ENCODE measurements at regions not wholly inside any gene's neighbourhood (a gene's known extent, or its start where the extent isn't known, plus 50 kb on each side); places are given as distances from the start of the nearest gene placed in this dataset.

DNA sequence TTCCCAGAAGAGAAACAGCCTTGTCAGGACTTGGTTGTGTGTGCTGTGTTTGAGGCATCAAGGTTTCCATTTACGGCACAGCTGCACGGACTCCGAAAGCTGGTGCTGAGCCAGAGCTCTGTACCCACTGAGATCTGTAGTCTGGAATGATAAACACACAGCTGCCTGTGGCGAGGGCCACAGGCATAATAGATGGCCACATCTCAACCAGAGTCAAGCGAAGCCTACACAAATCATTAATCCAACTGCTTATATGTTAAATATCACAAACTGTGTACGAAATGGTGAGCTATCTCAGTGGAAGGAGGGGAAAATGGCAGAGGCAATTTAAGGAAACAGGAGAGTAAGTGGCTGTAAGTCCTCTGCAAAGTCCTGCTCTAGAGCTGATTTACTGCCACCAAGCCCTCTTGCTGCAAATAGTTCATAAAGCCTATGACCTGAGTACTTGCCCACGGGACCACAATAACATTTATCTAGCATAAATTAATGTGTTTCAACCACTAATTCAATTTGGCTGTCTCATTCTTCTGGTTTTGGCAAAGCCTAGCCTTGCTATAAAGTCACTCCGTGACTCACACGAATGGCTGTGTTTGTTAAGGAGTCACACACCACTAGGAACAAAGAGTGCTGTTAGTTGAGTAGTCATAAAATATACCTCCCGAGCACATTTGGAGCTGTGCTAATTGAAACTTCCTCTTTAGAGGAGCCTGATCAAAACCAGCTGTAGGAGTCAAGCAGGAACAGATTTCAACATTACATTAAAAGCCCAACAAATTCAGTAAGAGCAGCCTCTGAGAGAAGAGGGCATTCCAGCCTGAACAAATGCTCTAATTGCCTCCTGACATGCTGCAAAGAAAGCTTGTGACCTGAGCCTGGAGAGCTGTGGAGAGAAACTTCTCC is 738.6 kb upstream of the ZNF608 start:
- no peaks in the 10 kb centered on the region for H3K4me1 ChIP-seq (ENCODE audit: control insufficient read depth in 4 of 4, insufficient read depth in 4 of 4, low read length in 3 of 4)
- H3K4me3 ChIP-seq (ENCODE audit: low read depth in 1 of 3, low read length in 3 of 3) = no peak overlapping the region
- peak overlapping the region; percentile 26 to 48 for H3K27ac ChIP-seq (ENCODE audit: low read depth in 1 of 2, low read length in 2 of 2)
- no peaks in the 10 kb centered on the region for H3K36me3 ChIP-seq (ENCODE audit: control insufficient read depth in 4 of 4, insufficient read depth in 3 of 4, low read depth in 1 of 4, low read length in 3 of 4)
- H3K9me3 ChIP-seq (ENCODE audit: control insufficient read depth in 4 of 4, low read length in 3 of 4) = no peaks in the 10 kb centered on the region
- no peak for TF ChIP-seq FOXA2 (IDR thresholded peaks at IDR 0.05)
- TF ChIP-seq, protein P1, sequence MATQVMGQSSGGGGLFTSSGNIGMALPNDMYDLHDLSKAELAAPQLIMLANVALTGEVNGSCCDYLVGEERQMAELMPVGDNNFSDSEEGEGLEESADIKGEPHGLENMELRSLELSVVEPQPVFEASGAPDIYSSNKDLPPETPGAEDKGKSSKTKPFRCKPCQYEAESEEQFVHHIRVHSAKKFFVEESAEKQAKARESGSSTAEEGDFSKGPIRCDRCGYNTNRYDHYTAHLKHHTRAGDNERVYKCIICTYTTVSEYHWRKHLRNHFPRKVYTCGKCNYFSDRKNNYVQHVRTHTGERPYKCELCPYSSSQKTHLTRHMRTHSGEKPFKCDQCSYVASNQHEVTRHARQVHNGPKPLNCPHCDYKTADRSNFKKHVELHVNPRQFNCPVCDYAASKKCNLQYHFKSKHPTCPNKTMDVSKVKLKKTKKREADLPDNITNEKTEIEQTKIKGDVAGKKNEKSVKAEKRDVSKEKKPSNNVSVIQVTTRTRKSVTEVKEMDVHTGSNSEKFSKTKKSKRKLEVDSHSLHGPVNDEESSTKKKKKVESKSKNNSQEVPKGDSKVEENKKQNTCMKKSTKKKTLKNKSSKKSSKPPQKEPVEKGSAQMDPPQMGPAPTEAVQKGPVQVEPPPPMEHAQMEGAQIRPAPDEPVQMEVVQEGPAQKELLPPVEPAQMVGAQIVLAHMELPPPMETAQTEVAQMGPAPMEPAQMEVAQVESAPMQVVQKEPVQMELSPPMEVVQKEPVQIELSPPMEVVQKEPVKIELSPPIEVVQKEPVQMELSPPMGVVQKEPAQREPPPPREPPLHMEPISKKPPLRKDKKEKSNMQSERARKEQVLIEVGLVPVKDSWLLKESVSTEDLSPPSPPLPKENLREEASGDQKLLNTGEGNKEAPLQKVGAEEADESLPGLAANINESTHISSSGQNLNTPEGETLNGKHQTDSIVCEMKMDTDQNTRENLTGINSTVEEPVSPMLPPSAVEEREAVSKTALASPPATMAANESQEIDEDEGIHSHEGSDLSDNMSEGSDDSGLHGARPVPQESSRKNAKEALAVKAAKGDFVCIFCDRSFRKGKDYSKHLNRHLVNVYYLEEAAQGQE (IDR thresholded peaks at IDR 0.05) = no peak
- TF ChIP-seq GABPA (IDR thresholded peaks at IDR 0.05 in 1 of 2, conservative IDR thresholded peaks at IDR 0.05 in 1 of 2) = no peak
- TF ChIP-seq YY1 (IDR thresholded peaks at IDR 0.05) = no peak
- no peak for TF ChIP-seq RXRA (IDR thresholded peaks at IDR 0.05)
- no peak for TF ChIP-seq HNF4G (IDR thresholded peaks at IDR 0.05)
- TF ChIP-seq FOXA1 (IDR thresholded peaks at IDR 0.05) = no peak
- no peak for TF ChIP-seq NR2F2 (IDR thresholded peaks at IDR 0.05)
- no peak for TF ChIP-seq HNF4A (conservative IDR thresholded peaks at IDR 0.05)
- TF ChIP-seq, protein P2, sequence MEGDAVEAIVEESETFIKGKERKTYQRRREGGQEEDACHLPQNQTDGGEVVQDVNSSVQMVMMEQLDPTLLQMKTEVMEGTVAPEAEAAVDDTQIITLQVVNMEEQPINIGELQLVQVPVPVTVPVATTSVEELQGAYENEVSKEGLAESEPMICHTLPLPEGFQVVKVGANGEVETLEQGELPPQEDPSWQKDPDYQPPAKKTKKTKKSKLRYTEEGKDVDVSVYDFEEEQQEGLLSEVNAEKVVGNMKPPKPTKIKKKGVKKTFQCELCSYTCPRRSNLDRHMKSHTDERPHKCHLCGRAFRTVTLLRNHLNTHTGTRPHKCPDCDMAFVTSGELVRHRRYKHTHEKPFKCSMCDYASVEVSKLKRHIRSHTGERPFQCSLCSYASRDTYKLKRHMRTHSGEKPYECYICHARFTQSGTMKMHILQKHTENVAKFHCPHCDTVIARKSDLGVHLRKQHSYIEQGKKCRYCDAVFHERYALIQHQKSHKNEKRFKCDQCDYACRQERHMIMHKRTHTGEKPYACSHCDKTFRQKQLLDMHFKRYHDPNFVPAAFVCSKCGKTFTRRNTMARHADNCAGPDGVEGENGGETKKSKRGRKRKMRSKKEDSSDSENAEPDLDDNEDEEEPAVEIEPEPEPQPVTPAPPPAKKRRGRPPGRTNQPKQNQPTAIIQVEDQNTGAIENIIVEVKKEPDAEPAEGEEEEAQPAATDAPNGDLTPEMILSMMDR (IDR thresholded peaks at IDR 0.05; ENCODE audit: low read depth, low read length, missing input control) = no peak
- TF ChIP-seq RAD21 (IDR thresholded peaks at IDR 0.05) = no peak
- TF ChIP-seq TAF1 (conservative IDR thresholded peaks at IDR 0.05) = no peak
- TF ChIP-seq SP1 (IDR thresholded peaks at IDR 0.05) = no peak
- TF ChIP-seq, protein P3, sequence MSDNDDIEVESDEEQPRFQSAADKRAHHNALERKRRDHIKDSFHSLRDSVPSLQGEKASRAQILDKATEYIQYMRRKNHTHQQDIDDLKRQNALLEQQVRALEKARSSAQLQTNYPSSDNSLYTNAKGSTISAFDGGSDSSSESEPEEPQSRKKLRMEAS (IDR thresholded peaks at IDR 0.05) = no peak
- H3K9ac ChIP-seq (ENCODE audit: low read depth in 1 of 2, low read length in 2 of 2) = no peak overlapping the region
- H3K27me3 ChIP-seq (ENCODE audit: control insufficient read depth in 4 of 4, insufficient read depth in 4 of 4, low read length in 3 of 4) = no peaks in the 10 kb centered on the region
- no peak for DNase-seq (ENCODE audit: low spot score)
- WGBS = 61% methylated on average over 10 of the region's 10 CpGs

DNA sequence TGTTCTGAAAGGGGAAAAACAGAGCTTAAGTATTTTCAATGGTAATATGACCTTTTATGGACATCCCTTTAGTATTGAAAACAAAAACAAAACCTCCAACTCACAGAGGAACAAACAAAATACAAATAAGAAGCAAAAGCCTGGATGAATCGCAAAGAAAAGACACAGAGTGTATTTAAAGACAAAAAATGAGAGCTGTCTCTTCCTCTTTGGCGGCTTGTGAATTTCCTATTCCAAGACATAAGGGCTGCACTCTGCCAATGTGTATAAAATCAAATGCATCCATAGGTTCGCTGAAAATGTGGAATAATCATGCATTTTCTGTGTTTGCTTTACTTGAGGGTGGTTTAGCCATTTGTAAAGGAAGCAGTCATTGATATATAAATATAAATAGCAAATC is 739.3 kb upstream of the ZNF608 start:
- 76% methylated on average over 3 of the region's 3 CpGs for WGBS

More for the DNA sequence above, 739.3 kb upstream of the ZNF608 start:
- Histone ChIP-seq H3K36me3 (ENCODE audit: control insufficient read depth in 4 of 4, insufficient read depth in 3 of 4, low read depth in 1 of 4, low read length in 3 of 4) (no peaks in the 10 kb centered on the region), H3K27ac (ENCODE audit: low read depth in 1 of 2, low read length in 2 of 2) (no peak overlapping the region), H3K27me3 (ENCODE audit: control insufficient read depth in 4 of 4, insufficient read depth in 4 of 4, low read length in 3 of 4) (no peaks in the 10 kb centered on the region), H3K9me3 (ENCODE audit: control insufficient read depth in 4 of 4, low read length in 3 of 4) (no peaks in the 10 kb centered on the region), H3K4me3 (ENCODE audit: low read depth in 1 of 3, low read length in 3 of 3) (no peak overlapping the region), H3K9ac (ENCODE audit: low read depth in 1 of 2, low read length in 2 of 2) (no peak overlapping the region), H3K4me1 (ENCODE audit: control insufficient read depth in 4 of 4, insufficient read depth in 4 of 4, low read length in 3 of 4) (no peaks in the 10 kb centered on the region)
- TF ChIP-seq FOXA2 (IDR thresholded peaks at IDR 0.05) = no peak
- no peak for TF ChIP-seq NR2F2 (IDR thresholded peaks at IDR 0.05)
- TF ChIP-seq HNF4A (conservative IDR thresholded peaks at IDR 0.05) = no peak
- no peak for TF ChIP-seq EGR1 (IDR thresholded peaks at IDR 0.05; ENCODE audit: low read depth in 2 of 2)
- TF ChIP-seq, protein P2 (IDR thresholded peaks at IDR 0.05; ENCODE audit: low read depth, low read length, missing input control) = no peak
- TF ChIP-seq SP1 (IDR thresholded peaks at IDR 0.05) = no peak
- TF ChIP-seq, protein P3 (IDR thresholded peaks at IDR 0.05) = no peak
- TF ChIP-seq, protein P4, sequence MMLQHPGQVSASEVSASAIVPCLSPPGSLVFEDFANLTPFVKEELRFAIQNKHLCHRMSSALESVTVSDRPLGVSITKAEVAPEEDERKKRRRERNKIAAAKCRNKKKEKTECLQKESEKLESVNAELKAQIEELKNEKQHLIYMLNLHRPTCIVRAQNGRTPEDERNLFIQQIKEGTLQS (IDR thresholded peaks at IDR 0.05) = no peak
- no peak for DNase-seq (ENCODE audit: low spot score)

Data from liver (tissue), 8 donors.